ENCODE measurements at regions not wholly inside any gene's neighbourhood (a gene's known extent, or its start where the extent isn't known, plus 50 kb on each side); places are given as distances from the start of the nearest gene placed in this dataset.

- TF ChIP-seq CTCF (conservative IDR thresholded peaks at IDR 0.05; ENCODE audit: low read depth, low read length): no peak
- TF ChIP-seq EZH2 (IDR thresholded peaks at IDR 0.05; ENCODE audit: low read length, unreplicated experiment): no peak
These were observed 388.0 kb downstream of the PLPP3 start for GRCh38 chr1:56191369-56191768.
